ENCODE measurements at regions not wholly inside any gene's neighbourhood (a gene's known extent, or its start where the extent isn't known, plus 50 kb on each side); places are given as distances from the start of the nearest gene placed in this dataset.

DNA sequence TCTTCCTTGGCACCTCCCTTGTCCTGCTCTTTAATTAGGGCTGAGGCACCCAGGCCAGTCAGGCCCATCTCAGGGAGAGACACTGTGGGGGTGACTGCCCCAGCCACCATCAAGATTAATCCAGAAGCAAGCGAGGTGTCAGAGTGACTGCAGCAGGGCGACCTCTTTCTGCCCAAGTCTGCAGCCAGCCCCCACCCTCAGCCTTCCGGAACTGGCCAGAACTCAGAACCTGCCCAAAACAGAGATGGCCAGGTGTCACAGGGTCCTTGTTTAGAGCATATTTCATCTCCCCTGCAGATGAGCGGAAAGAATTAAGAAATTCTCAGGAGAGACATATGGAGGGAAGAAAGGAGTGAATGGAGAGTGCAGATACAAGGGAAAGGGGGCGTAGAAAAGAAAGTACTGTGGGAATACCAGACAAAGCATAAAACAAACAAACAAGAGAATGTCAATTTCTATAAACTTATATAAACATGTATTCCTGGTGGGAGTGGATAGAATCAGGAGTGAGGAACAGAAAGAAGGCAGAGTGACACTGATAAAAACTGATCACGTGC is 188.8 kb upstream of the NRP1 start:
- no peak for TF ChIP-seq POLR2A (IDR thresholded peaks at IDR 0.05; ENCODE audit: low read depth, low read length)
- TF ChIP-seq POLR2AphosphoS5 (IDR thresholded peaks at IDR 0.05; ENCODE audit: low read depth, low read length) = no peak
